B cell (primary cell): ENCODE measurements at regions not wholly inside any gene's neighbourhood (a gene's known extent, or its start where the extent isn't known, plus 50 kb on each side); places are given as distances from the start of the nearest gene placed in this dataset.

Experiments
- ATAC-seq: fragments of 200-7000 bp; cut with Tn5 transposase; one replicate; pipeline ENCODE4 v1.10.0; 2021; ENCODE audit warnings: low read depth, mild to moderate bottlenecking, moderate number of reproducible peaks, moderate library complexity
- CTCF ChIA-PET: fragments of 350-600 bp; sonication (Branson Sonifier 250); formaldehyde crosslinking; loops from one replicate; lab custom pipeline; 2021; ENCODE audit warnings: antibody characterized with exemption, inconsistent platforms; lab: Charles Lee
- POLR2A ChIA-PET: fragments of 350-600 bp; sonication (Branson Sonifier 250); formaldehyde crosslinking; loops from one replicate; lab custom pipeline; 2021; ENCODE audit warnings: antibody characterized with exemption; lab: Charles Lee
- DNase-seq: peaks from one replicate; pipeline ENCODE4 v3.0.0; 2013
- H2AFZ ChIP-seq: 2 replicates; pipeline ENCODE4 v1.6.1; 2012; ENCODE audit warnings: mild to moderate bottlenecking, low read depth, low read length; ENCODE audit not compliant: insufficient read depth, poor library complexity, severe bottlenecking
- H3K27ac ChIP-seq, 2 donors: 1 replicate in 1 of 2; 2 replicates in 1 of 2; pipeline ENCODE4 v1.5.1; 2012 to 2013; ENCODE audit warnings: low read length in 2 of 2, mild to moderate bottlenecking in 2 of 2, moderate library complexity in 1 of 2
- H3K27me3 ChIP-seq, 4 experiments: fragments of 200-600 bp in 1 of 4; sonication (generic) in 1 of 4; replicated peaks in 1 of 4; 1 replicate in 2 of 4; 2 replicates in 2 of 4; pipeline versions ENCODE4 v1.6.1 to v1.7.0; 2013 to 2016; ENCODE audit warnings: low read length in 3 of 4, mild to moderate bottlenecking in 2 of 4, mixed read lengths in 1 of 4, moderate library complexity in 1 of 4; ENCODE audit not compliant: insufficient read depth in 4 of 4, control insufficient read depth in 3 of 4; ENCODE audit errors: control extremely low read depth in 1 of 4
- H3K36me3 ChIP-seq, 2 experiments: replicated peaks in 1 of 2; 1 replicate in 1 of 2; 2 replicates in 1 of 2; pipeline versions ENCODE4 v1.6.1 to v1.7.1; 2013; ENCODE audit warnings: low read length in 1 of 2; ENCODE audit not compliant: insufficient read depth in 2 of 2, control insufficient read depth in 1 of 2; ENCODE audit errors: control extremely low read depth in 1 of 2, extremely low read depth in 1 of 2
- H3K4me1 ChIP-seq, 2 donors: fragments of 200-600 bp in 1 of 2; sonication (generic) in 1 of 2; 1 replicate in 1 of 2; 2 replicates in 1 of 2; pipeline versions ENCODE4 v1.5.1 to v1.6.1; 2013 to 2017; ENCODE audit warnings: low read length in 2 of 2; ENCODE audit not compliant: control insufficient read depth in 2 of 2, insufficient read depth in 2 of 2
- H3K4me2 ChIP-seq: replicated peaks from 2 replicates; pipeline ENCODE3; 2012; ENCODE audit warnings: mild to moderate bottlenecking, low read depth, low read length; ENCODE audit not compliant: poor library complexity, severe bottlenecking
- H3K4me3 ChIP-seq, 5 experiments: fragments of 200-600 bp in 1 of 5; sonication (generic) in 1 of 5; 1 replicate in 3 of 5; 2 replicates in 2 of 5; pipeline versions ENCODE4 v1.5.1 to v1.7.0; 2011 to 2016; ENCODE audit warnings: low read length in 4 of 5, mild to moderate bottlenecking in 4 of 5, low read depth in 2 of 5, control low read depth in 1 of 5, moderate library complexity in 1 of 5; ENCODE audit not compliant: insufficient read depth in 1 of 5; ENCODE audit errors: control extremely low read depth in 1 of 5, extremely low read depth in 1 of 5
- H3K79me2 ChIP-seq: fragments of 200-600 bp; sonication (generic); one replicate; pipeline ENCODE4 v1.6.0; 2016; ENCODE audit warnings: low read length; ENCODE audit not compliant: control insufficient read depth, insufficient read depth
- H3K9ac ChIP-seq: fragments of 200-600 bp; sonication (generic); 2 replicates; pipeline ENCODE4 v1.6.1; 2017; ENCODE audit warnings: mild to moderate bottlenecking, low read length, moderate library complexity
- H3K9me3 ChIP-seq, 3 donors: one replicate each; pipeline versions ENCODE4 v1.6.1 to v1.7.1; 2013; ENCODE audit warnings: low read length in 2 of 3; ENCODE audit not compliant: control insufficient read depth in 2 of 3, insufficient read depth in 1 of 3; ENCODE audit errors: control extremely low read depth in 1 of 3
- H4K20me1 ChIP-seq: 2 replicates; pipeline ENCODE4 v1.6.0; 2012; ENCODE audit warnings: mild to moderate bottlenecking, low read length; ENCODE audit not compliant: insufficient read depth, control insufficient read depth, poor library complexity, severe bottlenecking
- H3K27ac Mint-ChIP-seq: one replicate; pipeline ENCODE4 v1.8.0; 2021; ENCODE audit warnings: mixed read lengths
- H3K27me3 Mint-ChIP-seq: one replicate; pipeline ENCODE4 v1.8.0; 2021; ENCODE audit warnings: mixed read lengths
- H3K4me1 Mint-ChIP-seq: one replicate; pipeline ENCODE4 v1.8.0; 2021; ENCODE audit warnings: mixed read lengths
- H3K4me3 Mint-ChIP-seq: one replicate; pipeline ENCODE4 v1.8.0; 2021; ENCODE audit warnings: mixed read lengths
- H3K9me3 Mint-ChIP-seq: one replicate; pipeline ENCODE4 v1.8.0; 2022; ENCODE audit warnings: mixed read lengths; ENCODE audit not compliant: insufficient read depth
- CTCF ChIP-seq: fragments of 200-600 bp; IDR thresholded peaks from one replicate; pipeline ENCODE4 v1.8.0; 2022; ENCODE audit warnings: antibody characterized with exemption, mild to moderate bottlenecking
- EZH2 ChIP-seq: IDR thresholded peaks from 2 replicates; pipeline ENCODE4 v1.6.1; 2012; ENCODE audit warnings: borderline replicate concordance, low read depth, mild to moderate bottlenecking, moderate library complexity, low read length; ENCODE audit not compliant: insufficient read depth, poor library complexity, severe bottlenecking
- WGBS: methylation state at CpG from one replicate; pipeline ENCODE4 v1.1.5; 2013; ENCODE audit warnings: missing lambda C conversion rate; ENCODE audit not compliant: insufficient coverage; 5-methylcytosine and 5-hydroxymethylcytosine counted together
- intact Hi-C: fragments of 100-400 bp; cut with micrococcal nuclease; formaldehyde crosslinking; loops from one replicate; pipeline ENCODE4 v1.10.0; 2022

- intact Hi-C loops, result no loop called here
Observed at GRCh38 chr4:58477950-58478349, 1367.8 kb upstream of the IGFBP7 start.

GRCh38 chr4:58477513-58477912, 1367.3 kb upstream of the IGFBP7 start:
- Mint-ChIP-seq H3K9me3 (peaks cover 2% of the 10 kb centered on the region), H3K27ac (no peak overlapping the region), H3K4me1 (no peaks in the 10 kb centered on the region), H3K4me3 (no peak overlapping the region), H3K27me3 (no peaks in the 10 kb centered on the region)
- intact Hi-C loops, result no loop called here
- H3K79me2 ChIP-seq, result no peaks in the 10 kb centered on the region
- no CpG with 5 or more reads among the region's 3 CpGs for WGBS
- H3K9ac ChIP-seq, result no peak overlapping the region
- no peak overlapping the region for H2AFZ ChIP-seq
- TF ChIP-seq EZH2 (no peak), CTCF (no peak)
- DNase-seq, result no peak
- no peak overlapping the region for H3K4me2 ChIP-seq
- H3K4me1 ChIP-seq, result no peaks in the 10 kb centered on the region
- no peaks in the 10 kb centered on the region for H3K9me3 ChIP-seq
- CTCF ChIA-PET, result no interaction called here
- POLR2A ChIA-PET, result no interaction called here
- no peak for ATAC-seq
- no peak overlapping the region for H3K4me3 ChIP-seq
- H4K20me1 ChIP-seq, result no peaks in the 10 kb centered on the region
- H3K36me3 ChIP-seq, result no peaks in the 10 kb centered on the region
- no peak overlapping the region for H3K27ac ChIP-seq
- no peaks in the 10 kb centered on the region for H3K27me3 ChIP-seq

More at GRCh38 chr4:58477950-58478349, 1367.8 kb upstream of the IGFBP7 start:
- DNase-seq (no peak), ATAC-seq (no peak)
- no CpG with 5 or more reads among the region's 1 CpG for WGBS
- no peaks in the 10 kb centered on the region for H3K27me3 ChIP-seq
- H3K4me3 ChIP-seq, result no peak overlapping the region
- CTCF ChIA-PET, result no interaction called here
- Mint-ChIP-seq H3K4me1 (no peaks in the 10 kb centered on the region), H3K27ac (no peak overlapping the region), H3K4me3 (no peak overlapping the region), H3K27me3 (no peaks in the 10 kb centered on the region), H3K9me3 (peaks cover 2% of the 10 kb centered on the region)
- no peaks in the 10 kb centered on the region for H4K20me1 ChIP-seq
- H3K9ac ChIP-seq, result no peak overlapping the region
- H3K36me3 ChIP-seq, result no peaks in the 10 kb centered on the region
- TF ChIP-seq CTCF, result no peak
- no peak for TF ChIP-seq EZH2
- no peak overlapping the region for H3K4me2 ChIP-seq
- POLR2A ChIA-PET, result no interaction called here
- H2AFZ ChIP-seq, result no peak overlapping the region
- no peaks in the 10 kb centered on the region for H3K79me2 ChIP-seq
- H3K4me1 ChIP-seq, result no peaks in the 10 kb centered on the region
- H3K9me3 ChIP-seq, result no peaks in the 10 kb centered on the region
- no peak overlapping the region for H3K27ac ChIP-seq
